Large intestine (tissue), 3 donors: ENCODE measurements at regions not wholly inside any gene's neighbourhood (a gene's known extent, or its start where the extent isn't known, plus 50 kb on each side); places are given as distances from the start of the nearest gene placed in this dataset.

Source experiments
- DNase-seq, 2 donors: peaks; one replicate each; pipeline versions ENCODE4 v3.0.0 to v3.0.0-alpha.2; 2013
- H3K27ac ChIP-seq: one replicate; pipeline ENCODE4 v1.5.1; 2013; ENCODE audit warnings: low read length
- H3K27me3 ChIP-seq: 2 replicates; pipeline ENCODE4 v1.6.1; 2013; ENCODE audit warnings: low read length; ENCODE audit not compliant: control insufficient read depth, insufficient read depth
- H3K36me3 ChIP-seq: 2 replicates; pipeline ENCODE4 v1.6.1; 2013; ENCODE audit warnings: low read length; ENCODE audit not compliant: control insufficient read depth, insufficient read depth
- H3K4me1 ChIP-seq: one replicate; pipeline ENCODE4 v1.6.1; 2013; ENCODE audit warnings: low read length; ENCODE audit not compliant: control insufficient read depth, insufficient read depth
- H3K4me3 ChIP-seq: one replicate; pipeline ENCODE4 v1.5.1; 2013; ENCODE audit warnings: low read length
- H3K9me3 ChIP-seq: one replicate; pipeline ENCODE4 v1.6.1; 2013; ENCODE audit warnings: mild to moderate bottlenecking, low read depth, low read length, moderate library complexity; ENCODE audit not compliant: control insufficient read depth
- WGBS: methylation state at CpG from one replicate; pipeline ENCODE4 v1.1.5; 2013; ENCODE audit warnings: low lambda C conversion rate; ENCODE audit not compliant: insufficient coverage; 5-methylcytosine and 5-hydroxymethylcytosine counted together

GRCh38 chr9:79877943-79878602 lies 306.3 kb downstream of the TLE4 start:
- Histone ChIP-seq H3K36me3 (no peaks in the 10 kb centered on the region), H3K27me3 (no peaks in the 10 kb centered on the region), H3K4me1 (no peaks in the 10 kb centered on the region), H3K4me3 (no peak overlapping the region), H3K27ac (no peak overlapping the region), H3K9me3 (peaks cover 2% of the 10 kb centered on the region)
- WGBS = no CpG with 5 or more reads among the region's 3 CpGs
- no peak for DNase-seq

GRCh38 chr9:79868567-79869189 lies 296.9 kb downstream of the TLE4 start:
- 100% methylated on average over 2 of the region's 2 CpGs for WGBS
- H3K27ac ChIP-seq = no peak overlapping the region
- no peaks in the 10 kb centered on the region for H3K27me3 ChIP-seq
- no peak overlapping the region for H3K4me3 ChIP-seq
- no peak for DNase-seq
- no peaks in the 10 kb centered on the region for H3K4me1 ChIP-seq
- peaks cover 3% of the 10 kb centered on the region for H3K9me3 ChIP-seq
- H3K36me3 ChIP-seq = no peaks in the 10 kb centered on the region

- Histone ChIP-seq H3K36me3 (no peaks in the 10 kb centered on the region), H3K27ac (no peak overlapping the region), H3K9me3 (peaks cover 10% of the 10 kb centered on the region), H3K27me3 (no peaks in the 10 kb centered on the region), H3K4me1 (no peaks in the 10 kb centered on the region), H3K4me3 (no peak overlapping the region)
- no CpG with 5 or more reads among the region's 32 CpGs for WGBS
- DNase-seq = no peak
Measured at GRCh38 chr9:79862921-79863890, 291.4 kb downstream of the TLE4 start.

GRCh38 chr9:79858508-79858907 lies 286.7 kb downstream of the TLE4 start:
- Histone ChIP-seq H3K27me3 (no peaks in the 10 kb centered on the region), H3K4me1 (no peaks in the 10 kb centered on the region), H3K4me3 (no peak overlapping the region), H3K36me3 (no peaks in the 10 kb centered on the region), H3K27ac (no peak overlapping the region), H3K9me3 (peaks cover 8% of the 10 kb centered on the region)
- DNase-seq = no peak
- WGBS = no CpG with 5 or more reads among the region's 3 CpGs

DNA sequence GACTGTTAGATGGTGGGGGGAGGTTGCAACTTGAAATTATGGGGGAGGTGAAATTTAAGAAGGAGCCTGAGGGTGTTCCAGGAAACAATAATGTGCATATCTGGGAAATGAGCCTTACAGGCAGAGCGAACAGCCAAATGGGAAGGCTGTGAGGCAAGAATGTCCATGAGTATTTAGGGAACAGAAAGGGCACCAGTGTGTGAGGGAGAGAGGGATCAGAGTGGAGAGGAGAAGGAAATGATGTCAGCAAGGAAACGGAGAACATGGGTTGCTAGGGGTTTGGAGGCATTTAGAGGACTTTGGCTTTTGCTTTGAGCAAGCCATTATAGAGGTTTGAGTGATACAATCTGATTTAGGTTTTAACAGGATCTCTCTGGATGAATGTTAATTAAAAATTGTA lies 285.4 kb downstream of the TLE4 start:
- H3K4me1 ChIP-seq = no peaks in the 10 kb centered on the region
- no peaks in the 10 kb centered on the region for H3K36me3 ChIP-seq
- DNase-seq = no peak
- no peaks in the 10 kb centered on the region for H3K27me3 ChIP-seq
- H3K27ac ChIP-seq = no peak overlapping the region
- H3K4me3 ChIP-seq = no peak overlapping the region
- no peaks in the 10 kb centered on the region for H3K9me3 ChIP-seq
- 88% methylated on average over 1 of the region's 2 CpGs for WGBS

DNA sequence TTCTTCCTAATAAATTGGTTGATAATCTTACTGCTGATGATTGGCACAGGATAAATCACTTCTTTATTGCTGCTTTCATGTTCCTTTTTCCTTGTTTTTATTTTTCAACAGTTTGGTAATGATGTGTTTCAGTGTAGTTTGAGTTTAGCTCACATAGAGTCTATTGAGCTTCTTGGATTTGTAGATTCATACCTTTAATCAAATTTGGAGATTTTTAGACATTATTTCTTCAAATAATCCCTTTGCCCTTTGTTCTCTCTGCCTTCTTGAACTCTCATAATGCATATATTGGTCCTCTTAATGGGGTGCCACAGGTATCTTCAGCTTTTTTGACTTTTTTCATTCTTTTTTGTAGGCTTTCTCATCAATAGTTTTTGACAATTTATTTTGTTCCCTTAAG lies 275.3 kb downstream of the TLE4 start:
- H3K4me1 ChIP-seq = no peaks in the 10 kb centered on the region
- H3K27me3 ChIP-seq = no peaks in the 10 kb centered on the region
- no peak overlapping the region for H3K4me3 ChIP-seq
- no peak overlapping the region for H3K27ac ChIP-seq
- DNase-seq = no peak
- no peaks in the 10 kb centered on the region for H3K36me3 ChIP-seq
- no peaks in the 10 kb centered on the region for H3K9me3 ChIP-seq

DNA sequence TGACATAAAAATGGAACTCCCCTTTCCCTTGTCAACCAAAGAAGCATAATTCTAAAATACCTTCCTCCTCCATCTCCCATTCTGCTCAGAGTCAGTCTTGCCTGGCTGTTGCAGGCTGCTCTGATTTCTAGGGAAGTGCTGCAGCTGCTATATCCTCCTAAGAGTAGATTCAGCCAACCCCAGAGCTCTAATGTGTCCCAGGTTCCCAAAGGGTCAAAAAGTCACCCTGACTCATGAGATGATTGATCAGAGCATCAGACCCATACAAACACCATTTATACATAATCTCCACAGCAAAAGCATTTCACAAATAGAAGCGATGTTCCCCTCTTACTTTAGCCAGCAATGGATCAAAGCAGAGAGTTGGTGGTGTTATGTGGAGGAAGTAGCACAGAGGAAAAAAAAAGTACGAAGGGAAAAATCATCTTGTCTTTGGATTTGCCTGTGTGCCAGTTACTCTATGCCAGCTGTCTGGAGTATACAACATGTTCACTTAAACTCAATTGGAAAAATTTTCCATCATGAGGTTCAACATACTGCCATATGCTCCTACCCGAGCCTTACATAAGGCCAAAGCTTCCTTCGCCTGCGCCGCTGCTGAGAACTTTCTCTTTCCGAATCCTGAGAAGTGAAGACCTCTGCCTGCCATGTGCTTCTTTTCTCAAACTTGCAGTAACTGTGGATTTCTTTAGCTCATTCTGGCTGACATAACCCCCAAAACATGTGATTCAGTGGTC lies 258.0 kb downstream of the TLE4 start:
- Histone ChIP-seq H3K4me3 (no peak overlapping the region), H3K9me3 (no peaks in the 10 kb centered on the region), H3K27ac (no peak overlapping the region), H3K27me3 (no peaks in the 10 kb centered on the region), H3K36me3 (no peaks in the 10 kb centered on the region), H3K4me1 (no peaks in the 10 kb centered on the region)
- 87% methylated on average over 3 of the region's 7 CpGs for WGBS
- DNase-seq = no peak

GRCh38 chr9:79824265-79824664 lies 252.5 kb downstream of the TLE4 start:
- Histone ChIP-seq H3K4me3 (no peak overlapping the region), H3K36me3 (no peaks in the 10 kb centered on the region), H3K27ac (no peak overlapping the region), H3K9me3 (no peaks in the 10 kb centered on the region), H3K27me3 (no peaks in the 10 kb centered on the region), H3K4me1 (no peaks in the 10 kb centered on the region)
- WGBS = no CpG with 5 or more reads among the region's 3 CpGs
- no peak for DNase-seq

- H3K27ac ChIP-seq = no peak overlapping the region
- DNase-seq = no peak
- no peaks in the 10 kb centered on the region for H3K9me3 ChIP-seq
- no peaks in the 10 kb centered on the region for H3K36me3 ChIP-seq
- H3K4me3 ChIP-seq = no peak overlapping the region
- no peaks in the 10 kb centered on the region for H3K4me1 ChIP-seq
- no peaks in the 10 kb centered on the region for H3K27me3 ChIP-seq
- WGBS = no CpG with 5 or more reads among the region's 6 CpGs
Measured at GRCh38 chr9:79817438-79818004, 245.8 kb downstream of the TLE4 start.

DNA sequence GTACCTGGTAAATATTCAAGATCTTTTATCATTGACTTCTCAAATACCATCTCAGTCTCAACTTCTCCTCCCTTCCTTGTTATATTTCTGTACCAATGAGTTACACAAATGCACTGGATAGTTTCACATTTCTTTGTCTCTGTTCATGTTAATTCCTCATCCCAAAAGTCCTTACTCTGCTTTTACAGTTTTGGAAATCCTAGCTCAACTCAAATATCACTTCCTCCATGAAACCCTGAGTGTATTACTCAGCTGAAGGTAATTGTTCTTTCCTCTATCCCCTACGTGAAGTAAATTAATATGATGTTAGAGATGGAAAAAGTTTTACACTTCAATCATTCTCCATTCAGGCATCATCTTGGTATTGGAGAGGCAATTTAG lies 241.5 kb downstream of the TLE4 start:
- no peak overlapping the region for H3K4me3 ChIP-seq
- no peaks in the 10 kb centered on the region for H3K36me3 ChIP-seq
- no CpG with 5 or more reads among the region's 1 CpG for WGBS
- no peaks in the 10 kb centered on the region for H3K4me1 ChIP-seq
- no peak for DNase-seq
- no peak overlapping the region for H3K27ac ChIP-seq
- H3K27me3 ChIP-seq = no peaks in the 10 kb centered on the region
- H3K9me3 ChIP-seq = no peaks in the 10 kb centered on the region
